Mesothelial cell of epicardium (in vitro differentiated cells): ENCODE measurements at regions not wholly inside any gene's neighbourhood (a gene's known extent, or its start where the extent isn't known, plus 50 kb on each side); places are given as distances from the start of the nearest gene placed in this dataset.

ENCODE experiments used
- DNase-seq, 2 experiments: peaks; one replicate each; pipeline ENCODE4 v3.0.0; 2021; ENCODE audit warnings: low spot score in 2 of 2; ENCODE audit not compliant: unreplicated experiment in 2 of 2
- H3K27ac Mint-ChIP-seq: 2 replicates; pipeline ENCODE4 v1.8.0; 2021; ENCODE audit warnings: mixed read lengths
- H3K27me3 Mint-ChIP-seq: 2 replicates; pipeline ENCODE4 v1.8.0; 2021; ENCODE audit warnings: low read depth, mixed read lengths
- H3K36me3 Mint-ChIP-seq: 2 replicates; pipeline ENCODE4 v1.8.0; 2021; ENCODE audit warnings: mixed read lengths
- H3K4me1 Mint-ChIP-seq: 2 replicates; pipeline ENCODE4 v1.8.0; 2021; ENCODE audit warnings: mixed read lengths
- H3K4me3 Mint-ChIP-seq: 2 replicates; pipeline ENCODE4 v1.8.0; 2021; ENCODE audit warnings: mild to moderate bottlenecking, moderate library complexity, mixed read lengths
- H3K9me3 Mint-ChIP-seq: 2 replicates; pipeline ENCODE4 v1.8.0; 2021; ENCODE audit warnings: mixed read lengths
- CTCF ChIP-seq: fragments of 200-600 bp; sonication (generic); IDR thresholded peaks from one replicate; pipeline ENCODE4 v1.5.0; 2021; ENCODE audit warnings: antibody characterized with exemption; ENCODE audit not compliant: unreplicated experiment

GRCh38 chr5:60357302-60357701 is 342.7 kb downstream of the DEPDC1B start:
- no peaks in the 10 kb centered on the region for H3K27me3 Mint-ChIP-seq
- H3K9me3 Mint-ChIP-seq, result no peaks in the 10 kb centered on the region
- H3K27ac Mint-ChIP-seq, result peak overlapping the region; percentile 47
- DNase-seq, result no peak
- H3K36me3 Mint-ChIP-seq, result no peaks in the 10 kb centered on the region
- H3K4me1 Mint-ChIP-seq, result peaks cover 66% of the 10 kb centered on the region
- no peak for TF ChIP-seq CTCF
- no peak overlapping the region for H3K4me3 Mint-ChIP-seq

- H3K36me3 Mint-ChIP-seq, result no peaks in the 10 kb centered on the region
These were observed 343.2 kb downstream of the DEPDC1B start for GRCh38 chr5:60356745-60357144.

GRCh38 chr5:60355181-60355580 is 344.8 kb downstream of the DEPDC1B start:
- DNase-seq, result no peak
- H3K9me3 Mint-ChIP-seq, result no peaks in the 10 kb centered on the region
- H3K27ac Mint-ChIP-seq, result no peak overlapping the region
- H3K4me1 Mint-ChIP-seq, result peaks cover 48% of the 10 kb centered on the region
- H3K4me3 Mint-ChIP-seq, result no peak overlapping the region
- TF ChIP-seq CTCF, result no peak
- H3K36me3 Mint-ChIP-seq, result no peaks in the 10 kb centered on the region
- no peaks in the 10 kb centered on the region for H3K27me3 Mint-ChIP-seq

More at GRCh38 chr5:60356745-60357144, 343.2 kb downstream of the DEPDC1B start:
- peaks cover 60% of the 10 kb centered on the region for H3K4me1 Mint-ChIP-seq
- DNase-seq, result no peak
- no peak for TF ChIP-seq CTCF
- H3K9me3 Mint-ChIP-seq, result no peaks in the 10 kb centered on the region
- H3K4me3 Mint-ChIP-seq, result no peak overlapping the region
- peak overlapping the region; percentile 47 for H3K27ac Mint-ChIP-seq
- H3K27me3 Mint-ChIP-seq, result no peaks in the 10 kb centered on the region

GRCh38 chr5:60354311-60354710 is 345.7 kb downstream of the DEPDC1B start:
- Mint-ChIP-seq H3K27me3 (no peaks in the 10 kb centered on the region), H3K36me3 (no peaks in the 10 kb centered on the region), H3K27ac (no peak overlapping the region), H3K9me3 (no peaks in the 10 kb centered on the region), H3K4me3 (no peak overlapping the region), H3K4me1 (peaks cover 41% of the 10 kb centered on the region)
- no peak for TF ChIP-seq CTCF
- no peak for DNase-seq

GRCh38 chr5:60352992-60353599 is 346.9 kb downstream of the DEPDC1B start:
- H3K36me3 Mint-ChIP-seq, result no peaks in the 10 kb centered on the region
- no peaks in the 10 kb centered on the region for H3K9me3 Mint-ChIP-seq
- no peak for DNase-seq
- H3K4me1 Mint-ChIP-seq, result peaks cover 36% of the 10 kb centered on the region
- H3K27ac Mint-ChIP-seq, result no peak overlapping the region
- no peak for TF ChIP-seq CTCF
- H3K4me3 Mint-ChIP-seq, result no peak overlapping the region
- no peaks in the 10 kb centered on the region for H3K27me3 Mint-ChIP-seq

GRCh38 chr5:60350794-60351193 is 349.2 kb downstream of the DEPDC1B start:
- Mint-ChIP-seq H3K4me3 (no peak overlapping the region), H3K36me3 (no peaks in the 10 kb centered on the region), H3K4me1 (peaks cover 13% of the 10 kb centered on the region), H3K9me3 (no peaks in the 10 kb centered on the region), H3K27me3 (no peaks in the 10 kb centered on the region), H3K27ac (no peak overlapping the region)
- TF ChIP-seq CTCF, result no peak
- DNase-seq, result no peak
